ENCODE measurements at regions not wholly inside any gene's neighbourhood (a gene's known extent, or its start where the extent isn't known, plus 50 kb on each side); places are given as distances from the start of the nearest gene placed in this dataset.
A peak's percentile ranks its signal among the peaks of the same experiment; 100 is the strongest.
"Not testable (repeated sequence)": the region's sequence is repeated elsewhere in the genome, so short reads cannot be mapped to it uniquely, and the experiment has no call there.

GRCh38 chr9:89670801-89671434 lies 66.1 kb downstream of the GADD45G start:
- no peak for DNase-seq (ENCODE audit: low spot score)

- DNase-seq (ENCODE audit: low spot score), result no peak
These were observed 69.8 kb downstream of the GADD45G start for GRCh38 chr9:89674667-89675057.

GRCh38 chr9:89675058-89675742 lies 70.4 kb downstream of the GADD45G start:
- no peak for DNase-seq (ENCODE audit: low spot score)

GRCh38 chr9:89676281-89676680 lies 71.5 kb downstream of the GADD45G start:
- no peak for DNase-seq (ENCODE audit: low spot score)

GRCh38 chr9:89677702-89678395 lies 73.0 kb downstream of the GADD45G start:
- DNase-seq (ENCODE audit: low spot score), result peak; percentile 82

- DNase-seq (ENCODE audit: low spot score), result no peak
These were observed 73.7 kb downstream of the GADD45G start for GRCh38 chr9:89678396-89679015.

- DNase-seq (ENCODE audit: low spot score), result no peak
These were observed 74.2 kb downstream of the GADD45G start for GRCh38 chr9:89679016-89679415.

- no peak for DNase-seq (ENCODE audit: low spot score)
These were observed 74.8 kb downstream of the GADD45G start for GRCh38 chr9:89679581-89679980.

GRCh38 chr9:89680547-89681467 lies 76.0 kb downstream of the GADD45G start:
- no peak for DNase-seq (ENCODE audit: low spot score)

- DNase-seq (ENCODE audit: low spot score), result not testable (repeated sequence)
These were observed 76.7 kb downstream of the GADD45G start for GRCh38 chr9:89681468-89681859.

GRCh38 chr9:89683626-89684025 lies 78.8 kb downstream of the GADD45G start:
- no peak for DNase-seq (ENCODE audit: low spot score)

- no peak for DNase-seq (ENCODE audit: low spot score)
These were observed 79.4 kb downstream of the GADD45G start for GRCh38 chr9:89684218-89684617.

GRCh38 chr9:89684912-89685636 lies 80.3 kb downstream of the GADD45G start:
- DNase-seq (ENCODE audit: low spot score), result no peak

- DNase-seq (ENCODE audit: low spot score), result no peak
These were observed 80.9 kb downstream of the GADD45G start for GRCh38 chr9:89685698-89686097.

- no peak for DNase-seq (ENCODE audit: low spot score)
These were observed 81.3 kb downstream of the GADD45G start for GRCh38 chr9:89686126-89686525.

- DNase-seq (ENCODE audit: low spot score), result no peak
These were observed 81.8 kb downstream of the GADD45G start for GRCh38 chr9:89686621-89687020.

- DNase-seq (ENCODE audit: low spot score), result no peak
These were observed 82.4 kb downstream of the GADD45G start for GRCh38 chr9:89687188-89687587.

GRCh38 chr9:89687848-89688247 lies 83.0 kb downstream of the GADD45G start:
- DNase-seq (ENCODE audit: low spot score), result no peak

- DNase-seq (ENCODE audit: low spot score), result not testable (repeated sequence)
These were observed 84.5 kb downstream of the GADD45G start for GRCh38 chr9:89689321-89689720.

- no peak for DNase-seq (ENCODE audit: low spot score)
These were observed 85.6 kb downstream of the GADD45G start for GRCh38 chr9:89690334-89690912.

- no peak for DNase-seq (ENCODE audit: low spot score)
These were observed 90.7 kb downstream of the GADD45G start for GRCh38 chr9:89695441-89695891.

All from left forelimb (tissue), 1 donor.